BJ (cell line): ENCODE measurements at regions not wholly inside any gene's neighbourhood (a gene's known extent, or its start where the extent isn't known, plus 50 kb on each side); places are given as distances from the start of the nearest gene placed in this dataset.

Source experiments
- CTCF ChIA-PET: fragments of 350-600 bp; formaldehyde crosslinking; extraction: SDS; loops from one replicate; lab custom pipeline; 2021; ENCODE audit warnings: antibody characterized with exemption, inconsistent platforms; lab: Yijun Ruan, JAX
- POLR2A ChIA-PET: fragments of 300-600 bp; sonication (Branson Sonifier 250); formaldehyde crosslinking; extraction: SDS; loops from one replicate; lab custom pipeline; 2021; ENCODE audit warnings: antibody characterized with exemption; lab: Charles Lee
- DNase-seq: peaks from one replicate; pipeline ENCODE4 v3.0.0-alpha.2; 2011; ENCODE audit warnings: low read depth
- H3K27me3 ChIP-seq: 2 replicates; pipeline ENCODE4 v1.6.0; 2011; ENCODE audit warnings: low read length; ENCODE audit not compliant: control insufficient read depth, insufficient read depth
- H3K36me3 ChIP-seq: 2 replicates; pipeline ENCODE4 v1.5.1; 2011; ENCODE audit warnings: low read length; ENCODE audit not compliant: control insufficient read depth, insufficient read depth
- H3K4me3 ChIP-seq: 2 replicates; pipeline ENCODE4 v1.5.1; 2011; ENCODE audit warnings: low read depth, mild to moderate bottlenecking, control low read depth, low read length
- TF ChIP-seq, protein P1 (sequence below): IDR thresholded peaks from 2 replicates; pipeline ENCODE4 v1.5.1; 2011; ENCODE audit warnings: low read depth, mild to moderate bottlenecking, control low read depth, inconsistent platforms, low read length, moderate library complexity; ENCODE audit not compliant: insufficient read depth

DNA sequence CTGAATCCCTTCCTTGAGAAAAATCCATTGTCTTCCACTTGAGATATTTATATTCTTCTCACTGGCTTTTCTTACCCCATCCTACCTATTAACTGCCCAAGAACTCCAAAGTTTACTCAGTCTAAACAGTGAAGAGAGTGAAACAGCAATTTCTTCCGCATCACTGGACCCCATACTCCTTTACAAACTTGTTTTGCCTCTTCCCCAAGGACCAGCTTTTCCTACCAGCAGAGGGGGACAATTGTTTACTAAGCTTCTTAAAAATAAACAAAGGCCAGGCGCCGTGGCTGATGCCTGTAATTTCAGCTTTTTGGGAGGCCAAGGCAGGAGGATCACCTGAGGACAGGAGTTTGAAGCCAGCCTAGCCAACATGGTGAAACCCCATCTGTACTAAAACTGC, 52.0 kb downstream of the LRATD1 start:
- Histone ChIP-seq H3K27me3 (no peaks in the 10 kb centered on the region), H3K36me3 (no peaks in the 10 kb centered on the region), H3K4me3 (no peak overlapping the region)
- no peak for DNase-seq
- TF ChIP-seq, protein P1, sequence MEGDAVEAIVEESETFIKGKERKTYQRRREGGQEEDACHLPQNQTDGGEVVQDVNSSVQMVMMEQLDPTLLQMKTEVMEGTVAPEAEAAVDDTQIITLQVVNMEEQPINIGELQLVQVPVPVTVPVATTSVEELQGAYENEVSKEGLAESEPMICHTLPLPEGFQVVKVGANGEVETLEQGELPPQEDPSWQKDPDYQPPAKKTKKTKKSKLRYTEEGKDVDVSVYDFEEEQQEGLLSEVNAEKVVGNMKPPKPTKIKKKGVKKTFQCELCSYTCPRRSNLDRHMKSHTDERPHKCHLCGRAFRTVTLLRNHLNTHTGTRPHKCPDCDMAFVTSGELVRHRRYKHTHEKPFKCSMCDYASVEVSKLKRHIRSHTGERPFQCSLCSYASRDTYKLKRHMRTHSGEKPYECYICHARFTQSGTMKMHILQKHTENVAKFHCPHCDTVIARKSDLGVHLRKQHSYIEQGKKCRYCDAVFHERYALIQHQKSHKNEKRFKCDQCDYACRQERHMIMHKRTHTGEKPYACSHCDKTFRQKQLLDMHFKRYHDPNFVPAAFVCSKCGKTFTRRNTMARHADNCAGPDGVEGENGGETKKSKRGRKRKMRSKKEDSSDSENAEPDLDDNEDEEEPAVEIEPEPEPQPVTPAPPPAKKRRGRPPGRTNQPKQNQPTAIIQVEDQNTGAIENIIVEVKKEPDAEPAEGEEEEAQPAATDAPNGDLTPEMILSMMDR = no peak
- ChIA-PET POLR2A (no interaction called here), CTCF (no interaction called here)

DNA sequence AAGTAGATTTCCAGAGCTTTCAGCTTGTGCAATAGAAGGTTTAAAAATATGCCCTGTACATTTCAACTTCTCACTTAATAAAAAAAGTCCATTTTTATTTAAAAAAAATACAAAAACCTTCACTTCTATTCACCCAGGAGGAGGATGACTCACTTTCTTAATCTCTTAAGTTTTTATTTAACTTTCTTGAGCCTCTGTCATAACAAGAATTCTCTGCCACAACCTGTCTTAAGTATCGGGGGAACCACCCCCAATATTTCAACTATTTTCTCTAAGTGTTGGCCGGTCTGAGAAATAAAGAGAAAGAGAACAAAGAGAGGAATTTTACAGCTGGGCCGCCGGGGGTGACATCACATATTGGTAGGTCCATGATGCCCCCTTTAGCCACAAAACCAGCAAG, 58.4 kb downstream of the LRATD1 start:
- Histone ChIP-seq H3K36me3 (no peaks in the 10 kb centered on the region), H3K27me3 (no peaks in the 10 kb centered on the region), H3K4me3 (no peak overlapping the region)
- ChIA-PET POLR2A (no interaction called here), CTCF (no interaction called here)
- TF ChIP-seq, protein P1 = no peak
- no peak for DNase-seq

DNA sequence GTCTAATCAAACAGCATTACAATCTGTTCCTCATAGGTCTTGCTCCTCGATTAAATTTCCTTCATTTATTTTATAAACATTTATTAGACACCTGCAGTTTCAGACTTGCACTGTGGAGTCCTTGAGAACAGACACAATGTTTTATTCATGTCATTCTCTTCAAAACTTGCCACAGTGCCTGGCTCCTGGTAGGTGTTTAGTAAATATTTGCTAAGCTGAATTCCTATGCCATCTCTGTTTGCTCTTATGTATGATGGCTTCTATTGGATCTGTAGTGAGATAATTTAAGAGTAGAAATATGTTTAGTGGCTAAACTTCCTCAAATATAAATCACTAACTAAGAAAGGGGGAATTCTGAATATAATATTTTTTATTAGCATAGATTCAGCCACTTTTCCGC, 61.4 kb downstream of the LRATD1 start:
- no peak overlapping the region for H3K4me3 ChIP-seq
- H3K36me3 ChIP-seq = no peaks in the 10 kb centered on the region
- POLR2A ChIA-PET = no interaction called here
- H3K27me3 ChIP-seq = no peaks in the 10 kb centered on the region
- no peak for DNase-seq
- CTCF ChIA-PET = no interaction called here
- TF ChIP-seq, protein P1 = no peak

DNA sequence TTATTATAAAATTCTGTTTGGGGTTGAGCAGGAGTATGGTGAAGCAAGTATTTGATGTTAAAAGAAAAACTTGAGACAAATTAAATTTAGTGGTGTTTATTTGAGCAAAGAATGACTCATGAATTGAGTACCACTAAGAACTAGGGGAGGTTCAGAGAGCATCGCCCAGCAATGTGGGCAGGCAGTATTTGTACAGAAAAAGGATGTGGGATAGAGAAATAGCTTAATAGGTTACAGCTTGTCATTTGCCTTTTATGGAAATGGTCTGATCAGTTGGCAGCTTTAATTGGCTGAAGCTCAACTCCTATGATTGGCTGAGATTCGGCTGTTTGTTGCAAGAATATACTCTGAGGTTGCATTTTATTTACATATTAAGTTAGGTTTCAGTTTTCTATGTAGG, 68.2 kb downstream of the LRATD1 start:
- TF ChIP-seq, protein P1 = no peak
- no peak for DNase-seq
- Histone ChIP-seq H3K4me3 (no peak overlapping the region), H3K27me3 (no peaks in the 10 kb centered on the region), H3K36me3 (no peaks in the 10 kb centered on the region)
- ChIA-PET POLR2A (no interaction called here), CTCF (interaction anchor here (1.7 kb wide), 1 partner anchor 10 kb away, joined by 4 read pairs; no protein-coding TSS in a partner anchor)

DNA sequence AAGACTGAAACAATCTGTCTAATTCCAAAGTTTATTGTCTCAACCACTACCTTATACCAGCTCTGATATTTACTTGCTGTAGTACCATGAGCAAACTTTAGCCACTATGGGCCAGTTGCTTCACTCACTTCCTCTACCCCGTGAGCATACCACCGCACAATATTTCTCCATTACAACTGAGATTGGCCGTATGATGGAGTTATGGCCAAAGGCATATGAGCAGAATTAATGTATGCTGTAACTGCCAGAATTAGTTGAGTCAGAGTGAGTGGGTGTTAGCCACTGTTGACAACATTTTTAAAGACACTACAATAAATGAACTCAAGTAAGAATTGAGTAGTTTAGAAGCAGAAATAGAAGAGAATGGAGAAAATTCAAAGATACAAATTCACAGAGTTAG, 69.7 kb downstream of the LRATD1 start:
- Histone ChIP-seq H3K4me3 (no peak overlapping the region), H3K27me3 (no peaks in the 10 kb centered on the region), H3K36me3 (no peaks in the 10 kb centered on the region)
- DNase-seq = no peak
- ChIA-PET POLR2A (no interaction called here), CTCF (interaction anchor here (1.7 kb wide), 1 partner anchor 9 kb away, joined by 4 read pairs; no protein-coding TSS in a partner anchor)
- TF ChIP-seq, protein P1 = no peak
